ENCODE measurements at regions not wholly inside any gene's neighbourhood (a gene's known extent, or its start where the extent isn't known, plus 50 kb on each side); places are given as distances from the start of the nearest gene placed in this dataset.
"Not testable (repeated sequence)": the region's sequence is repeated elsewhere in the genome, so short reads cannot be mapped to it uniquely, and the experiment has no call there.

- DNase-seq (ENCODE audit: low read depth in 2 of 2), result not testable (repeated sequence)
These were observed 53.9 kb upstream of the KCTD7 start for GRCh38 chr7:66574768-66575167.

GRCh38 chr7:66575398-66575797, 53.3 kb upstream of the KCTD7 start:
- DNase-seq (ENCODE audit: low read depth in 2 of 2), result no peak

GRCh38 chr7:66576646-66577045, 52.0 kb upstream of the KCTD7 start:
- DNase-seq (ENCODE audit: low read depth in 2 of 2), result no peak
